Bronchial epithelial cell (primary cell): ENCODE measurements at regions not wholly inside any gene's neighbourhood (a gene's known extent, or its start where the extent isn't known, plus 50 kb on each side); places are given as distances from the start of the nearest gene placed in this dataset.
A peak's percentile ranks its signal among the peaks of the same experiment; 100 is the strongest.

Source experiments
- DNase-seq: peaks from one replicate; pipeline ENCODE4 v3.0.0-alpha.2; 2010; ENCODE audit warnings: low read depth
- FAIRE-seq: peaks from 2 replicates; lab custom pipeline; 2011; peaks lifted over from hg19 to GRCh38; lab: Jason Lieb, UNC
- H3K27me3 ChIP-seq: 2 replicates; pipeline ENCODE4 v1.5.1; 2011; ENCODE audit warnings: low read length; ENCODE audit not compliant: control insufficient read depth, insufficient read depth
- H3K36me3 ChIP-seq: 2 replicates; pipeline ENCODE4 v1.5.1; 2011; ENCODE audit warnings: low read length; ENCODE audit not compliant: control insufficient read depth, insufficient read depth
- H3K4me3 ChIP-seq: 2 replicates; pipeline ENCODE4 v1.5.1; 2011; ENCODE audit warnings: mild to moderate bottlenecking, low read depth, low read length, control low read depth
- CTCF ChIP-seq: IDR thresholded peaks from 2 replicates; pipeline ENCODE4 v1.5.1; 2011; ENCODE audit warnings: mild to moderate bottlenecking, moderate library complexity, low read length, control low read depth, inconsistent platforms; ENCODE audit not compliant: insufficient read depth, severe bottlenecking

GRCh38 chr5:12214267-12215015 lies 310.2 kb upstream of the CTNND2 start:
- Histone ChIP-seq H3K4me3 (no peak overlapping the region), H3K27me3 (no peaks in the 10 kb centered on the region), H3K36me3 (no peaks in the 10 kb centered on the region)
- no peak for TF ChIP-seq CTCF
- FAIRE-seq: no peak
- peak; percentile 39 for DNase-seq

DNA sequence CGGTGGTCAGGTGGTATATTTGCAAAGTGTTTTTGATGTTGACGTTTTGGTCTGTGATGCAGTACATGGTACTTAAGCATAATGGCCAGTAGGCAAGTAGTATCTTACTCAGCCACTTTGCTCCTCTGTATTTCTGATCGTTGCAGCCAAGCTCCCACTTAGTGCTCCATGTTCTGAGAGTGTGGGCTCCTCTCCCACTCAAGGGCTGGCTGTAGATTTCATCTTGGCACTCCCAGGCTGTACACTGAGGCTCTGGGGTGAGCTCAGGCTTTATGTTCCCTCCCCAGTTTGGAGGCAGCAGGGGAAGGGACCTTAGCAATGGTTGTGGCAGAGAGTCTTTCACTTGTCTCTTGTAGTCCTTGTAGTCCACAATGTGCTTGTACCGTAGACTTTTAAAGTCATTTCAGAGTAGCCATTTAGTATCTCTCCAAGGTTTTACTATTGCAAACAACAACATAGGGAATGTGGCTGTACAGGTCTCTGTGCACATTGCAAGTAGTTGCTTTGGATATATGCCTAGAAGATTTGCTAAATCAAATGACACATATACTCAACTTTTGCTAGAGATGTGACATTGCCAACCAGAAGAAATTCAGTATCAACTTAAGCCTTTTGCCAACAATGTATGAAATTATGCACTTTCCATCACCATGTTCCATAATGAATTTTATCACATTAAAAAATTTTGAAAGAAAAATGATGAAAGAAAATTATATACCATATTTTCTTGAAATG lies 304.3 kb upstream of the CTNND2 start:
- FAIRE-seq (no peak), DNase-seq (no peak)
- Histone ChIP-seq H3K4me3 (no peak overlapping the region), H3K36me3 (no peaks in the 10 kb centered on the region), H3K27me3 (no peaks in the 10 kb centered on the region)
- TF ChIP-seq CTCF: no peak

- H3K36me3 ChIP-seq: no peaks in the 10 kb centered on the region
- FAIRE-seq (no peak), DNase-seq (no peak)
- H3K4me3 ChIP-seq: no peak overlapping the region
- H3K27me3 ChIP-seq: no peaks in the 10 kb centered on the region
- no peak for TF ChIP-seq CTCF
Observed at GRCh38 chr5:12204761-12205160, 300.5 kb upstream of the CTNND2 start.

DNA sequence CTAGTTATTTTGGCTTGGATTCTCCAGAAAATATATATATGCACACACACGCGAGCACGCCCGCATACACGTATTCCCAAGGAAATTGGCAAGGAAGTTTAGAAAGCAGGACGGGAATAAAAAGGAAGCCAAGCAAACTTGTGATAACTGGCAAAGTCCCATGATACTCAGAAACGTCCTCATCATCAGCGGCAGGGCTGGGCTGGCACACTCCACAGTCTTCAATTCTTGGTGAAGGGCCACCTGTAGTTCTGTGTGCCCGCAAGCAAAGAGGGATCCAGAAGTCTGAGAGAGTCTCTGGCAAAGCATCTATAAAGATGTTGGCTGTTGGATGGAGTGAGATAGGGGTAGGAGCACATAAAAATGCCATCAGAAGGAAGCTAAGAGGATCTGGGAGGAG lies 289.3 kb upstream of the CTNND2 start:
- FAIRE-seq (no peak), DNase-seq (no peak)
- Histone ChIP-seq H3K4me3 (no peak overlapping the region), H3K36me3 (no peaks in the 10 kb centered on the region), H3K27me3 (no peaks in the 10 kb centered on the region)
- TF ChIP-seq CTCF: no peak

GRCh38 chr5:12183003-12183402 lies 278.8 kb upstream of the CTNND2 start:
- FAIRE-seq (no peak), DNase-seq (no peak)
- no peak for TF ChIP-seq CTCF
- H3K27me3 ChIP-seq: no peaks in the 10 kb centered on the region
- no peaks in the 10 kb centered on the region for H3K36me3 ChIP-seq
- no peak overlapping the region for H3K4me3 ChIP-seq

DNA sequence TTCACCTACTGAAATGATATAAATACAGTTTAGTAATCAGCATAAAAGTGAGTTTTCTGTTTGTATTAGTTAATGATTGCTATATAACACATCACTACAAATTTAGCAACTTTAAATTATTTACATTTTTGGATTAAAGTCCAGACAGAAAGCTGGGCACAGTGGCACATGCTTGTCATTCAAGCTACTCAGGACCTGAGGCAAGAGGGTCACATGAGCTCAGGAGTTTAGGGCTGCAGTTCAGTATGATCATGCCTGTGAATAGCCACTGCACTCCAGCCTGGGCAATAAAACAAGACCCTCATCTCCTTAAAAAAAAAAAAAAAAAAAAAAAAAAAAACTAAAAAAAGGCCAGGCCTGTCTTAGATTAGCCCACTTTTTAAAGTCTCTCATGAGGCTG lies 273.6 kb upstream of the CTNND2 start:
- no peak for DNase-seq
- no peak for TF ChIP-seq CTCF
- no peak overlapping the region for H3K4me3 ChIP-seq
- no peak for FAIRE-seq
- no peaks in the 10 kb centered on the region for H3K27me3 ChIP-seq
- no peaks in the 10 kb centered on the region for H3K36me3 ChIP-seq
